ENCODE measurements at regions not wholly inside any gene's neighbourhood (a gene's known extent, or its start where the extent isn't known, plus 50 kb on each side); places are given as distances from the start of the nearest gene placed in this dataset.
"Not testable (repeated sequence)": the region's sequence is repeated elsewhere in the genome, so short reads cannot be mapped to it uniquely, and the experiment has no call there.

- Histone ChIP-seq H3K27me3 (ENCODE audit: insufficient read depth, insufficient read length) (no peaks in the 10 kb centered on the region), H3K9ac (ENCODE audit: insufficient read length, low read depth) (no peak overlapping the region), H3K4me1 (ENCODE audit: insufficient read depth, insufficient read length) (peaks cover 20% of the 10 kb centered on the region), H3K4me3 (ENCODE audit: insufficient read length, low read depth) (no peak overlapping the region), H3K36me3 (ENCODE audit: insufficient read depth, insufficient read length, low read length) (peaks cover 57% of the 10 kb centered on the region), H3K9me3 (ENCODE audit: insufficient read depth, low read length) (peaks cover 10% of the 10 kb centered on the region; the same call in 1 of the 2 replicates)
- TF ChIP-seq ZNF274 (IDR thresholded peaks at IDR 0.05; ENCODE audit: low read depth, low read length) (no peak), SUZ12 (IDR thresholded peaks at IDR 0.05; ENCODE audit: extremely low read depth, insufficient read depth, insufficient read length) (no peak), YY1 (IDR thresholded peaks at IDR 0.05; ENCODE audit: insufficient read depth, insufficient read length) (no peak)
- DNase-seq (ENCODE audit: low read depth, low spot score): no peak
Observed at GRCh38 chr1:223020770-223021169, 122.3 kb downstream of the TLR5 start.

- peaks cover 16% of the 10 kb centered on the region for H3K4me1 ChIP-seq (ENCODE audit: insufficient read depth, insufficient read length)
- peaks cover 38% of the 10 kb centered on the region for H3K36me3 ChIP-seq (ENCODE audit: insufficient read depth, insufficient read length, low read length)
- peak; percentile 79 for DNase-seq (ENCODE audit: low read depth, low spot score)
- peak overlapping the region; percentile 82 for H3K9ac ChIP-seq (ENCODE audit: insufficient read length, low read depth)
- peaks cover 10% of the 10 kb centered on the region; the same call in 1 of the 2 replicates for H3K9me3 ChIP-seq (ENCODE audit: insufficient read depth, low read length)
- TF ChIP-seq YY1 (IDR thresholded peaks at IDR 0.05; ENCODE audit: insufficient read depth, insufficient read length) (no peak), ZNF274 (IDR thresholded peaks at IDR 0.05; ENCODE audit: low read depth, low read length) (no peak), SUZ12 (IDR thresholded peaks at IDR 0.05; ENCODE audit: extremely low read depth, insufficient read depth, insufficient read length) (no peak)
- H3K4me3 ChIP-seq (ENCODE audit: insufficient read length, low read depth): peak overlapping the region; percentile 19
- H3K27me3 ChIP-seq (ENCODE audit: insufficient read depth, insufficient read length): no peaks in the 10 kb centered on the region
Observed at GRCh38 chr1:223022641-223023473, 120.2 kb downstream of the TLR5 start.

- Histone ChIP-seq H3K9me3 (ENCODE audit: insufficient read depth, low read length) (peaks cover 10% of the 10 kb centered on the region; the same call in 1 of the 2 replicates), H3K4me1 (ENCODE audit: insufficient read depth, insufficient read length) (peaks cover 16% of the 10 kb centered on the region), H3K4me3 (ENCODE audit: insufficient read length, low read depth) (peak overlapping the region; percentile 19), H3K36me3 (ENCODE audit: insufficient read depth, insufficient read length, low read length) (peaks cover 29% of the 10 kb centered on the region), H3K27me3 (ENCODE audit: insufficient read depth, insufficient read length) (no peaks in the 10 kb centered on the region), H3K9ac (ENCODE audit: insufficient read length, low read depth) (peak overlapping the region; percentile 82)
- no peak for DNase-seq (ENCODE audit: low read depth, low spot score)
- TF ChIP-seq SUZ12 (IDR thresholded peaks at IDR 0.05; ENCODE audit: extremely low read depth, insufficient read depth, insufficient read length) (no peak), ZNF274 (IDR thresholded peaks at IDR 0.05; ENCODE audit: low read depth, low read length) (no peak), YY1 (IDR thresholded peaks at IDR 0.05; ENCODE audit: insufficient read depth, insufficient read length) (no peak)
Observed at GRCh38 chr1:223023863-223024262, 119.2 kb downstream of the TLR5 start.

GRCh38 chr1:223024486-223024885, 118.6 kb downstream of the TLR5 start:
- H3K4me3 ChIP-seq (ENCODE audit: insufficient read length, low read depth); H3K27me3 ChIP-seq (ENCODE audit: insufficient read depth, insufficient read length); DNase-seq (ENCODE audit: low read depth, low spot score); H3K9ac ChIP-seq (ENCODE audit: insufficient read length, low read depth); H3K9me3 ChIP-seq (ENCODE audit: insufficient read depth, low read length): not testable (repeated sequence)
- H3K36me3 ChIP-seq (ENCODE audit: insufficient read depth, insufficient read length, low read length): peaks cover 29% of the 10 kb centered on the region
- peaks cover 16% of the 10 kb centered on the region for H3K4me1 ChIP-seq (ENCODE audit: insufficient read depth, insufficient read length)

GRCh38 chr1:223025190-223025734, 117.8 kb downstream of the TLR5 start:
- Histone ChIP-seq H3K9ac (ENCODE audit: insufficient read length, low read depth) (peak overlapping the region; percentile 32), H3K4me1 (ENCODE audit: insufficient read depth, insufficient read length) (peaks cover 16% of the 10 kb centered on the region), H3K36me3 (ENCODE audit: insufficient read depth, insufficient read length, low read length) (peaks cover 25% of the 10 kb centered on the region), H3K4me3 (ENCODE audit: insufficient read length, low read depth) (peak overlapping the region; percentile 1)
- not testable (repeated sequence) for DNase-seq (ENCODE audit: low read depth, low spot score); H3K27me3 ChIP-seq (ENCODE audit: insufficient read depth, insufficient read length); H3K9me3 ChIP-seq (ENCODE audit: insufficient read depth, low read length)

- H3K9ac ChIP-seq (ENCODE audit: insufficient read length, low read depth); H3K27me3 ChIP-seq (ENCODE audit: insufficient read depth, insufficient read length); DNase-seq (ENCODE audit: low read depth, low spot score); H3K4me3 ChIP-seq (ENCODE audit: insufficient read length, low read depth): not testable (repeated sequence)
- Histone ChIP-seq H3K36me3 (ENCODE audit: insufficient read depth, insufficient read length, low read length) (peaks cover 12% of the 10 kb centered on the region), H3K9me3 (ENCODE audit: insufficient read depth, low read length) (peaks cover 15% of the 10 kb centered on the region; the same call in 1 of the 2 replicates), H3K4me1 (ENCODE audit: insufficient read depth, insufficient read length) (peaks cover 21% of the 10 kb centered on the region)
Observed at GRCh38 chr1:223026639-223027038, 116.4 kb downstream of the TLR5 start.

GRCh38 chr1:223029985-223030769, 112.9 kb downstream of the TLR5 start:
- Histone ChIP-seq H3K36me3 (ENCODE audit: insufficient read depth, insufficient read length, low read length) (peaks cover 10% of the 10 kb centered on the region), H3K9me3 (ENCODE audit: insufficient read depth, low read length) (peaks cover 5% of the 10 kb centered on the region; the same call in 1 of the 2 replicates), H3K4me3 (ENCODE audit: insufficient read length, low read depth) (peak overlapping the region; percentile 16), H3K27me3 (ENCODE audit: insufficient read depth, insufficient read length) (no peaks in the 10 kb centered on the region), H3K9ac (ENCODE audit: insufficient read length, low read depth) (peak overlapping the region; percentile 77), H3K4me1 (ENCODE audit: insufficient read depth, insufficient read length) (peaks cover 9% of the 10 kb centered on the region)
- DNase-seq (ENCODE audit: low read depth, low spot score): peak; percentile 93
- TF ChIP-seq SUZ12 (IDR thresholded peaks at IDR 0.05; ENCODE audit: extremely low read depth, insufficient read depth, insufficient read length): no peak
- TF ChIP-seq ZNF274 (IDR thresholded peaks at IDR 0.05; ENCODE audit: low read depth, low read length): no peak
- no peak for TF ChIP-seq YY1 (IDR thresholded peaks at IDR 0.05; ENCODE audit: insufficient read depth, insufficient read length)
